DOHH2 (cell line): ENCODE measurements at regions not wholly inside any gene's neighbourhood (a gene's known extent, or its start where the extent isn't known, plus 50 kb on each side); places are given as distances from the start of the nearest gene placed in this dataset.

ENCODE experiments used
- EZH2phosphoT487 ChIP-seq: fragments of 200-600 bp; sonication (generic); IDR thresholded peaks from 2 replicates; pipeline ENCODE4 v1.6.1; 2017; ENCODE audit warnings: borderline replicate concordance, mild to moderate bottlenecking, antibody characterized with exemption, low read length, moderate library complexity, mixed read lengths
- TF ChIP-seq, protein P1 (sequence below): fragments of 200-600 bp; sonication (generic); IDR thresholded peaks from one replicate; pipeline ENCODE4 v1.5.1; 2014; ENCODE audit warnings: antibody characterized with exemption, mild to moderate bottlenecking, low read depth, low read length; ENCODE audit not compliant: poor library complexity, severe bottlenecking

DNA sequence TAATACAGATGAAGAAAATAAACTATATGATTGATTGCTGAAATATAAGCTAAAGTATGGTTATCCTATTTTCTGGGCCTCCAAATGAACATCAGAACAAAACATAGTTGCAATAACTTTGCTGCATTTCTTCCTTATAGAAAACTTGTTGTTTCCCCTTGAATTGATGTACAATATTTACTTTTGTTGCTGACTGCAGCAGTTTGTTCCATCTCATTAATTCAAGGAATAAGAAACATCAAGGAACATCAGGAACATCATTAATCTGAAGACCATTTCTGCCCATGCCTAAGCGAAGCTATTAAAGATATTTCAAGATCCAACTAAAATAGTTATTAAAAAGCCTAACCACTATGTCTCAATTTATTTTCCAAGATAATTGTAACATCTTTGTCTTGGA is 363.6 kb upstream of the EDIL3 start:
- TF ChIP-seq, protein P1, sequence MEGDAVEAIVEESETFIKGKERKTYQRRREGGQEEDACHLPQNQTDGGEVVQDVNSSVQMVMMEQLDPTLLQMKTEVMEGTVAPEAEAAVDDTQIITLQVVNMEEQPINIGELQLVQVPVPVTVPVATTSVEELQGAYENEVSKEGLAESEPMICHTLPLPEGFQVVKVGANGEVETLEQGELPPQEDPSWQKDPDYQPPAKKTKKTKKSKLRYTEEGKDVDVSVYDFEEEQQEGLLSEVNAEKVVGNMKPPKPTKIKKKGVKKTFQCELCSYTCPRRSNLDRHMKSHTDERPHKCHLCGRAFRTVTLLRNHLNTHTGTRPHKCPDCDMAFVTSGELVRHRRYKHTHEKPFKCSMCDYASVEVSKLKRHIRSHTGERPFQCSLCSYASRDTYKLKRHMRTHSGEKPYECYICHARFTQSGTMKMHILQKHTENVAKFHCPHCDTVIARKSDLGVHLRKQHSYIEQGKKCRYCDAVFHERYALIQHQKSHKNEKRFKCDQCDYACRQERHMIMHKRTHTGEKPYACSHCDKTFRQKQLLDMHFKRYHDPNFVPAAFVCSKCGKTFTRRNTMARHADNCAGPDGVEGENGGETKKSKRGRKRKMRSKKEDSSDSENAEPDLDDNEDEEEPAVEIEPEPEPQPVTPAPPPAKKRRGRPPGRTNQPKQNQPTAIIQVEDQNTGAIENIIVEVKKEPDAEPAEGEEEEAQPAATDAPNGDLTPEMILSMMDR: no peak
- TF ChIP-seq EZH2phosphoT487: no peak
